Suprapubic skin (tissue), 4 donors: ENCODE measurements at regions not wholly inside any gene's neighbourhood (a gene's known extent, or its start where the extent isn't known, plus 50 kb on each side); places are given as distances from the start of the nearest gene placed in this dataset.

Experiments
- CTCF ChIP-seq, 2 donors: fragments of 200-600 bp in 1 of 2; fragments of 450-650 bp in 1 of 2; sonication (generic) in 1 of 2; IDR thresholded peaks; one replicate each; pipeline ENCODE4 v1.5.1; 2016 to 2019; ENCODE audit warnings: antibody characterized with exemption in 2 of 2, mild to moderate bottlenecking in 1 of 2, moderate library complexity in 1 of 2
- EP300 ChIP-seq: sonication (generic); formaldehyde crosslinking; IDR thresholded peaks from one replicate; pipeline ENCODE4 v1.6.1; 2017; ENCODE audit warnings: antibody characterized with exemption
- POLR2A ChIP-seq, 2 donors: fragments of 450-650 bp; IDR thresholded peaks; one replicate each; pipeline ENCODE4 v1.6.1; 2017; ENCODE audit warnings: antibody characterized with exemption in 2 of 2, mild to moderate bottlenecking in 2 of 2, moderate library complexity in 2 of 2
- POLR2AphosphoS5 ChIP-seq, 3 donors: sonication (generic); formaldehyde crosslinking; IDR thresholded peaks; one replicate each; pipeline ENCODE4 v1.6.1; 2017; ENCODE audit warnings: antibody characterized with exemption in 3 of 3

DNA sequence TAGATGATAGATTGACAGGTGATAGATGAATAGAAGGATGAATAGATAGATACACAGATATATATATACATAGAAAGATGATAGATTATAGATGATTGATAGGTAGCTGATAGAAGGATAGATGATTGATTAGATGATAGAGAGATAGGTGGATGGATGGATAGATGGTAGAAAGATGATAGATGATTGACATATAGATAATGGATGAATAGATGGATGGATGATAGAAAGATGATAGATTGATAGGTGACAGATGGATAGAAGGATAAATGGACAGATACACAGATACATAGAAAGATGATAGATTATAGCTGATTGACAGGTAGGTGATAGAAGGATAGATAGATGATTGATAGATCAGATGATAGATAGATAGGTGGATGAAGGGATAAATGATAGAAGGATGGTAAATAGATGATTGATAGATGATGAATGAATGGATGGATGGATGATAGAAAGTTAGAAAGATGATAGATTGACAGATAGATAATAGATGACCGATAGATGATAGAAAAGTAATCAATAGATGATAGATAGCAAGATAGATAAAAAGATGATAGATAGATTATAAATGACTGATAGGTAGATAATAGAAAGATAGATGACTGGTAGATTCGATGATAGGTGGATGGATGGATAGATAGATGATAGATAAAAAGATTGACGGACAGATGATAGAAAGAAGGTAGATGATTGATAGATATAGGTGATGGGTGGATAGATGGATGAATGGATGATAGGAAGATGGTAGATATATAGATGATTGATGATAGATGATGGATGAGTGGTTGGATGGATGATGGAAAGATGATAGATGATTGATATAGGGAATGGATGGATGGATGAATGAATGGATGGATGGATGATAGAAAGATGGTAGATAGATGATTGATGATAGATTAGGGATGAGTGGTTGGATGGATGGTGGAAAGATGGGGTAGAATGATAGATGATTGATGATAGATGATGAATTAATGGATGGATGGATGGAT is 80.4 kb downstream of the MICALL2 start:
- TF ChIP-seq POLR2AphosphoS5 (IDR thresholded peaks at IDR 0.05) (no peak), POLR2A (IDR thresholded peaks at IDR 0.05) (no peak), EP300 (no peak), CTCF (IDR thresholded peaks at IDR 0.05) (no peak)
